HepG2 (cell line): ENCODE measurements at regions not wholly inside any gene's neighbourhood (a gene's known extent, or its start where the extent isn't known, plus 50 kb on each side); places are given as distances from the start of the nearest gene placed in this dataset.

Source experiments
- ATAC-seq: fragments of 200-7000 bp; cut with Tn5 transposase; 3 replicates; pipeline ENCODE4 v1.9.1; 2020; ENCODE audit warnings: mild to moderate bottlenecking, moderate library complexity
- BruUV-seq: library from RNA; stranded (reverse); fragments of 400-500 nt; replicated peaks from 2 replicates; lab custom pipeline; 2021; lab: Mats Ljungman, UMichigan
- CTCF ChIA-PET: fragments of 300-600 bp; formaldehyde crosslinking; extraction: SDS; loops from one replicate; lab custom pipeline; 2021; ENCODE audit warnings: low total read pairs, inconsistent platforms, low intra/inter-chr PET ratio; lab: Yijun Ruan, JAX
- POLR2A ChIA-PET: fragments of 350-600 bp; sonication (Branson Sonifier 250); formaldehyde crosslinking; loops from one replicate; lab custom pipeline; 2020; ENCODE audit warnings: antibody characterized with exemption, inconsistent platforms; lab: Yijun Ruan, JAX
- DNase-seq: peaks from one replicate; pipeline ENCODE4 v3.0.0-alpha.2; 2015; ENCODE audit warnings: low spot score
- FAIRE-seq: peaks from 3 replicates; lab custom pipeline; 2011; peaks lifted over from hg19 to GRCh38; lab: Jason Lieb, UNC
- H2AFZ ChIP-seq: one replicate; pipeline ENCODE4 v1.6.1; 2011; ENCODE audit warnings: low read length, inconsistent platforms
- H3K27ac ChIP-seq: fragments of 300-600 bp; 3 replicates; pipeline ENCODE4 v1.8.0; 2011; ENCODE audit warnings: mixed run types, mild to moderate bottlenecking, mixed read lengths, low read length, inconsistent platforms; ENCODE audit not compliant: insufficient read depth; ENCODE audit errors: extremely low read length
- H3K27me3 ChIP-seq, 2 experiments: fragments of 200-600 bp in 1 of 2; 2 replicates in 1 of 2; 3 replicates in 1 of 2; pipeline versions ENCODE4 v1.6.0 to v1.8.0; 2011; ENCODE audit warnings: low read length in 2 of 2, mild to moderate bottlenecking in 2 of 2, moderate library complexity in 2 of 2, inconsistent platforms in 1 of 2; ENCODE audit not compliant: insufficient read depth in 2 of 2, control insufficient read depth in 1 of 2
- H3K36me3 ChIP-seq, 2 experiments: fragments of 200-600 bp in 1 of 2; replicated peaks in 1 of 2; 2 replicates in 1 of 2; 3 replicates in 1 of 2; pipeline versions ENCODE4 v1.5.1 to v1.8.0; 2011; ENCODE audit warnings: low read length in 2 of 2, inconsistent platforms in 1 of 2; ENCODE audit not compliant: insufficient read depth in 2 of 2, control insufficient read depth in 1 of 2
- H3K4me1 ChIP-seq: 2 replicates; pipeline ENCODE4 v1.5.1; 2012; ENCODE audit warnings: low read length, inconsistent platforms; ENCODE audit not compliant: insufficient read depth
- H3K4me2 ChIP-seq: 2 replicates; pipeline ENCODE4 v1.6.0; 2011; ENCODE audit warnings: low read depth, low read length, inconsistent platforms
- H3K4me3 ChIP-seq, 3 experiments: fragments of 200-600 bp in 1 of 3; sonication (generic), shearing (Covaris generic) in 1 of 3; replicated peaks in 1 of 3; 2 replicates each; pipeline ENCODE4 v1.5.1; 2011 to 2016; ENCODE audit warnings: low read length in 3 of 3, inconsistent platforms in 2 of 3, low read depth in 2 of 3, mild to moderate bottlenecking in 2 of 3, control low read depth in 1 of 3, mixed read lengths in 1 of 3; ENCODE audit not compliant: insufficient read depth in 1 of 3
- H3K79me2 ChIP-seq: one replicate; pipeline ENCODE4 v1.6.1; 2011; ENCODE audit warnings: low read length, inconsistent platforms; ENCODE audit not compliant: insufficient read depth
- H3K9ac ChIP-seq: 2 replicates; pipeline ENCODE4 v1.6.0; 2011; ENCODE audit warnings: mild to moderate bottlenecking, low read depth, low read length, inconsistent platforms; ENCODE audit not compliant: insufficient read depth
- H3K9me3 ChIP-seq: 2 replicates; pipeline ENCODE4 v1.5.1; 2012; ENCODE audit warnings: mild to moderate bottlenecking, low read length
- H4K20me1 ChIP-seq: 2 replicates; pipeline ENCODE4 v1.6.0; 2011; ENCODE audit warnings: inconsistent platforms, mild to moderate bottlenecking, low read length, moderate library complexity; ENCODE audit not compliant: insufficient read depth
- ATF1 ChIP-seq: IDR thresholded peaks from 2 replicates; pipeline ENCODE4 v1.6.1; 2016; ENCODE audit warnings: mild to moderate bottlenecking, control low read depth
- BCL6 ChIP-seq: IDR thresholded peaks from 2 replicates; pipeline ENCODE4 v1.6.1; 2016; ENCODE audit warnings: missing genetic modification reagents, missing compliant biosample characterization
- CREB1 ChIP-seq, 2 experiments: fragments of 450-650 bp in 1 of 2; IDR thresholded peaks; 2 replicates each; pipeline ENCODE4 v1.6.1; 2016 to 2017; ENCODE audit warnings: control low read depth in 1 of 2, mild to moderate bottlenecking in 1 of 2, missing compliant biosample characterization in 1 of 2, missing genetic modification characterization in 1 of 2
- KIAA2018 ChIP-seq: sonication (generic); formaldehyde crosslinking; IDR thresholded peaks from 2 replicates; pipeline ENCODE4 v1.5.0; 2020; ENCODE audit warnings: mild to moderate bottlenecking, missing genetic modification reagents, borderline replicate concordance
- PBX2 ChIP-seq: IDR thresholded peaks from 2 replicates; pipeline ENCODE4 v1.6.1; 2016; ENCODE audit warnings: control low read depth
- ZBTB1 ChIP-seq: sonication (generic); formaldehyde crosslinking; IDR thresholded peaks from 2 replicates; pipeline ENCODE4 v1.4.0; 2020; ENCODE audit warnings: missing genetic modification reagents, borderline replicate concordance
- ZMYM4 ChIP-seq: sonication (generic); formaldehyde crosslinking; IDR thresholded peaks from 2 replicates; pipeline ENCODE4 v1.8.1; 2023; ENCODE audit warnings: mild to moderate bottlenecking, missing genetic modification reagents
- ZNF124 ChIP-seq: sonication (generic); formaldehyde crosslinking; IDR thresholded peaks from 2 replicates; pipeline ENCODE4 v1.4.0; 2020; ENCODE audit warnings: missing genetic modification reagents
- ZNF782 ChIP-seq: sonication (generic); formaldehyde crosslinking; IDR thresholded peaks from 2 replicates; pipeline ENCODE4 v1.4.0; 2020; ENCODE audit warnings: missing genetic modification reagents, mild to moderate bottlenecking, borderline replicate concordance
- ZNF792 ChIP-seq: IDR thresholded peaks from 2 replicates; pipeline ENCODE4 v1.6.1; 2016
- ZNF891 ChIP-seq: sonication (generic); formaldehyde crosslinking; IDR thresholded peaks from 2 replicates; pipeline ENCODE4 v1.5.0; 2020; ENCODE audit warnings: mild to moderate bottlenecking, missing genetic modification reagents
- WGBS: methylation state at CpG from one replicate; pipeline ENCODE4 v1.1.6; 2017; ENCODE audit warnings: low lambda C conversion rate; 5-methylcytosine and 5-hydroxymethylcytosine counted together
- in situ Hi-C: cut with HindIII; loops from 2 replicates; pipeline ENCODE4 v1.10.0; 2017; ENCODE audit warnings: low pct_unique_long_range_greater_than_20kb; ENCODE audit not compliant: extremely low pct_ligation_motif_present
- intact Hi-C: fragments of 100-400 bp; cut with micrococcal nuclease; formaldehyde crosslinking; loops from one replicate; pipeline ENCODE4 v1.10.0; 2022; ENCODE audit not compliant: unreplicated experiment

DNA sequence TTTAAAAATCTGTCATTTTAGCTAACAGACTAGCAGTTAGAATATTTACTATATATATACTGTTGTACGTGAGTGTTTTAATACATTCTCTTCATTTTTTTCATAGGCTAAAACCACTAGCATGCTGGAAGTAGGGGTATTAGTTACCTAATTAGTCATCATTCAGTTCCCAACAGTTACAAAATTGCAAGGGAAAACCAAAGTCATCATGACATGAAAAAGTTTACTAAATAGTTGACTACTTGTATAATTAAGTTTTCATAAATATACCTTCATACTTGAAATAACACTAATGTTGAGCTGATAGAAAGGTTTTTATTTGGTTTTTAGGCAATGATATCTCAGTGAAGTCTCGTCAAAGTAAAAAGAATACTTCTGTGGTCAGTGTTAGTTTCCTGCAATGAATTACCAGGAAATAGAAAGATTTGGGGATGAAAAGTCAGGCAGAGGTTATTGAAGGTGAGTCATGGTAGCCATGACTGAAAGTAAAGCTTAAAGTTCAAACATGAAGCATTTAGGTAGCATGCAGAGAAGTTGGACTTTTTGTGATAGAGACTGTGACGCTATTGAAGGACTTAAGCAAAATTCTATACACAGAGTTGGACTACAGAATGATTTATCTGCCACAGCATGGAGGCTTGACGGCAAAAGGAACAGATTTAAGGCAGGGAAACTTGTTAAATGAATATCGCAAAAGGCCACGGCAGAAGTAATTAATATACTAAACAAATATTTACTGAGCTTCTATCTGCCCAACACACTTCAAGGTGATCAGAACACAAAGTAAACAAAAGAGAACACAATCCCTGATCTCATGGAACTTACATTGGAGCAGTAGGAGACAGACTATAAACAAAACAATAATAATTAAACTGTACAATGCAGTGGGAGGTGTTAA lies 828.1 kb upstream of the FAT3 start (continued):
- TF ChIP-seq PBX2 (CRISPR knock-in tag) (no peak), ZBTB1 (no peak), CREB1 (IDR thresholded peaks at IDR 0.05) (peak; percentile 59; the same call in 1 of the 2 replicates), CREB1 (CRISPR knock-in tag; IDR thresholded peaks at IDR 0.05) (no peak), ZNF792 (0 out of 2 replicates have a peak, but pooled peaks have one; percentile 13), ATF1 (peak; percentile 28; the same call in 1 of the 2 replicates), ZNF891 (CRISPR knock-in tag) (no peak), ZNF782 (CRISPR knock-in tag) (no peak), ZNF124 (CRISPR knock-in tag) (no peak), BCL6 (CRISPR knock-in tag) (peak; percentile 32; the same call in 1 of the 2 replicates)

GRCh38 chr11:91394727-91395414 lies 829.7 kb upstream of the FAT3 start:
- Histone ChIP-seq H3K4me1 (peaks cover 38% of the 10 kb centered on the region), H3K9me3 (no peaks in the 10 kb centered on the region), H3K79me2 (no peaks in the 10 kb centered on the region), H3K36me3 (no peaks in the 10 kb centered on the region), H3K27ac (no peak overlapping the region), H4K20me1 (no peaks in the 10 kb centered on the region), H3K4me2 (0 out of 2 replicates have a peak overlapping the region, but pooled peaks have one; percentile 24), H3K9ac (no peak overlapping the region), H3K27me3 (no peaks in the 10 kb centered on the region), H2AFZ (no peak overlapping the region), H3K4me3 (no peak overlapping the region)
- ATAC-seq (no peak), DNase-seq (peak; percentile 65), FAIRE-seq (no peak)
- BruUV-seq = no TSS peak
- in situ Hi-C loops (no loop called here), intact Hi-C loops (no loop called here)
- WGBS = 31% methylated on average over 5 of the region's 5 CpGs
- CTCF ChIA-PET = no interaction called here
- POLR2A ChIA-PET = no interaction called here
- TF ChIP-seq ZMYM4 (CRISPR knock-in tag) = no peak
- no peak for TF ChIP-seq KIAA2018
